HCT116 (cell line): ENCODE measurements at regions not wholly inside any gene's neighbourhood (a gene's known extent, or its start where the extent isn't known, plus 50 kb on each side); places are given as distances from the start of the nearest gene placed in this dataset.

Experiments used
- ATAC-seq: fragments of 200-7000 bp; cut with Tn5 transposase; 2 replicates; pipeline ENCODE4 v1.9.1; 2020; ENCODE audit warnings: mild to moderate bottlenecking, moderate library complexity
- BruUV-seq: library from RNA; stranded (reverse); fragments of 400-500 nt; replicated peaks from 2 replicates; lab custom pipeline; 2021; lab: Mats Ljungman, UMichigan
- CTCF ChIA-PET: fragments of 300-600 bp; sonication (Branson Sonifier 250); formaldehyde crosslinking; loops from one replicate; lab custom pipeline; 2021; ENCODE audit warnings: antibody characterized with exemption; lab: Charles Lee
- POLR2A ChIA-PET: fragments of 300-600, 350-600 bp; sonication (Branson Sonifier 250); formaldehyde crosslinking; loops from one replicate; lab custom pipeline; 2021; ENCODE audit warnings: antibody characterized with exemption; lab: Charles Lee
- RAD21 ChIA-PET, 2 experiments: fragments of 300-600 bp; sonication (Branson Sonifier 250); formaldehyde crosslinking; loops; one replicate each; lab custom pipeline; 2023; ENCODE audit warnings: low total read pairs in 2 of 2; ENCODE audit not compliant: uncharacterized antibody in 2 of 2, unreplicated experiment in 2 of 2, low non-redundant PET in 1 of 2; lab: Charles Lee
- DNase-seq: peaks from one replicate; pipeline ENCODE4 v3.0.0-alpha.2; 2010; ENCODE audit warnings: low read depth, low spot score
- H2AFZ ChIP-seq: fragments of 200-600 bp; shearing (Covaris generic), sonication (generic); 2 replicates; pipeline ENCODE4 v1.6.1; 2017; ENCODE audit warnings: low read depth, mixed run types, mixed read lengths, antibody characterized with exemption, low read length; ENCODE audit not compliant: poor library complexity, severe bottlenecking
- H3K27ac ChIP-seq: 2 replicates; pipeline ENCODE4 v1.5.1; 2012; ENCODE audit warnings: low read depth, low read length
- H3K27me3 ChIP-seq: fragments of 200-600 bp; sonication (generic); 2 replicates; pipeline ENCODE4 v1.6.1; 2016; ENCODE audit warnings: mixed run types, low read length, mixed read lengths; ENCODE audit not compliant: insufficient read depth
- H3K36me3 ChIP-seq, 2 experiments: fragments of 200-500 bp in 1 of 2; fragments of 200-600 bp in 1 of 2; sonication (Bioruptor generic) in 1 of 2; sonication (generic) in 1 of 2; 2 replicates each; pipeline versions ENCODE4 v1.5.1 to v1.6.1; 2014 to 2016; ENCODE audit warnings: low read length in 2 of 2, inconsistent platforms in 1 of 2, mixed read lengths in 1 of 2, mixed run types in 1 of 2; ENCODE audit not compliant: insufficient read depth in 2 of 2, control insufficient read depth in 1 of 2
- H3K4me1 ChIP-seq, 2 experiments: fragments of 200-600 bp in 1 of 2; sonication (generic) in 1 of 2; 2 replicates each; pipeline versions ENCODE4 v1.5.1 to v1.6.1; 2012 to 2017; ENCODE audit warnings: low read length in 2 of 2, inconsistent platforms in 1 of 2, mild to moderate bottlenecking in 1 of 2, mixed read lengths in 1 of 2, mixed run types in 1 of 2, moderate library complexity in 1 of 2; ENCODE audit not compliant: insufficient read depth in 2 of 2, control insufficient read depth in 1 of 2
- H3K4me2 ChIP-seq: fragments of 200-600 bp; sonication (generic); 2 replicates; pipeline ENCODE4 v1.6.1; 2017; ENCODE audit warnings: mixed run types, low read length, mixed read lengths
- H3K4me3 ChIP-seq, 2 experiments: fragments of 200-600 bp in 1 of 2; sonication (generic) in 1 of 2; replicated peaks in 1 of 2; 2 replicates each; pipeline ENCODE4 v1.5.1; 2011 to 2016; ENCODE audit warnings: low read length in 2 of 2, control low read depth in 1 of 2, low read depth in 1 of 2, mild to moderate bottlenecking in 1 of 2, mixed read lengths in 1 of 2, mixed run types in 1 of 2
- H3K79me2 ChIP-seq: fragments of 200-600 bp; sonication (generic); 2 replicates; pipeline ENCODE4 v1.6.1; 2017; ENCODE audit warnings: mild to moderate bottlenecking, mixed run types, low read length, moderate library complexity, mixed read lengths; ENCODE audit not compliant: insufficient read depth
- H3K9ac ChIP-seq: fragments of 200-600 bp; sonication (generic); 2 replicates; pipeline ENCODE4 v1.6.1; 2016; ENCODE audit warnings: low read length, mixed read lengths
- H3K9me2 ChIP-seq: fragments of 200-600 bp; sonication (generic), shearing (Covaris generic); 2 replicates; pipeline ENCODE4 v1.6.1; 2017; ENCODE audit warnings: mixed run types, mild to moderate bottlenecking, moderate library complexity; ENCODE audit not compliant: insufficient read depth
- H3K9me3 ChIP-seq, 2 experiments: fragments of 200-500 bp in 1 of 2; fragments of 200-600 bp in 1 of 2; sonication (Bioruptor generic) in 1 of 2; sonication (generic) in 1 of 2; 2 replicates each; pipeline ENCODE4 v1.6.1; 2014 to 2017; ENCODE audit warnings: low read length in 2 of 2, mixed read lengths in 2 of 2, inconsistent platforms in 1 of 2, low read depth in 1 of 2, mild to moderate bottlenecking in 1 of 2, mixed run types in 1 of 2, moderate library complexity in 1 of 2; ENCODE audit not compliant: control insufficient read depth in 1 of 2, insufficient read depth in 1 of 2
- H4K20me1 ChIP-seq: fragments of 200-600 bp; sonication (generic), shearing (Covaris generic); 2 replicates; pipeline ENCODE4 v1.6.1; 2017; ENCODE audit warnings: mixed run types, mild to moderate bottlenecking, moderate library complexity; ENCODE audit not compliant: insufficient read depth
- CEBPB ChIP-seq: IDR thresholded peaks from 2 replicates; pipeline ENCODE4 v1.6.1; 2012; ENCODE audit warnings: low read depth
- EGR1 ChIP-seq: IDR thresholded peaks from 2 replicates; pipeline ENCODE4 v1.6.1; 2012; ENCODE audit warnings: low read depth
- ELF1 ChIP-seq: IDR thresholded peaks from 2 replicates; pipeline ENCODE4 v1.6.1; 2012; ENCODE audit warnings: low read depth, borderline replicate concordance
- EZH2 ChIP-seq: fragments of 200-600 bp; sonication (generic); IDR thresholded peaks from 2 replicates; pipeline ENCODE4 v1.6.1; 2017; ENCODE audit warnings: antibody characterized with exemption, mixed run types
- EZH2phosphoT487 ChIP-seq: fragments of 200-600 bp; IDR thresholded peaks from 2 replicates; pipeline ENCODE4 v1.6.1; 2018; ENCODE audit warnings: antibody characterized with exemption, borderline replicate concordance
- JUND ChIP-seq: IDR thresholded peaks from 2 replicates; pipeline ENCODE4 v1.6.1; 2012
- POLR2A ChIP-seq: IDR thresholded peaks from 2 replicates; pipeline ENCODE4 v1.7.0; 2011; ENCODE audit warnings: borderline replicate concordance; ENCODE audit not compliant: insufficient read depth, insufficient read length; ENCODE audit errors: extremely low read depth
- POLR2AphosphoS5 ChIP-seq: IDR thresholded peaks from 2 replicates; pipeline ENCODE4 v1.6.1; 2011; ENCODE audit warnings: mild to moderate bottlenecking, low read depth, low read length, moderate library complexity
- RAD21 ChIP-seq: IDR thresholded peaks from 2 replicates; pipeline ENCODE4 v1.6.1; 2012; ENCODE audit warnings: low read depth, mild to moderate bottlenecking
- TCF7L2 ChIP-seq: IDR thresholded peaks from 2 replicates; pipeline ENCODE4 v1.7.0; 2011; ENCODE audit warnings: borderline replicate concordance, inconsistent platforms; ENCODE audit not compliant: insufficient read depth, insufficient read length; ENCODE audit errors: extremely low read depth
- ZFX ChIP-seq: fragments of 450-650 bp; IDR thresholded peaks from 2 replicates; pipeline ENCODE4 v1.6.1; 2017
- ZNF274 ChIP-seq: fragments of 200-500 bp; sonication (Bioruptor generic); IDR thresholded peaks from 2 replicates; pipeline ENCODE4 v1.6.1; 2014; ENCODE audit warnings: mild to moderate bottlenecking, low read depth, low read length, inconsistent platforms
- intact Hi-C: fragments of 100-400 bp; cut with micrococcal nuclease; formaldehyde crosslinking; loops from 2 replicates; pipeline ENCODE4 v1.10.0; 2022
- TF ChIP-seq, protein P1 (sequence below): IDR thresholded peaks from 2 replicates; pipeline ENCODE4 v1.6.1; 2012
- TF ChIP-seq, protein P2 (sequence below): IDR thresholded peaks from 2 replicates; pipeline ENCODE4 v1.6.1; 2012; ENCODE audit warnings: low read depth

DNA sequence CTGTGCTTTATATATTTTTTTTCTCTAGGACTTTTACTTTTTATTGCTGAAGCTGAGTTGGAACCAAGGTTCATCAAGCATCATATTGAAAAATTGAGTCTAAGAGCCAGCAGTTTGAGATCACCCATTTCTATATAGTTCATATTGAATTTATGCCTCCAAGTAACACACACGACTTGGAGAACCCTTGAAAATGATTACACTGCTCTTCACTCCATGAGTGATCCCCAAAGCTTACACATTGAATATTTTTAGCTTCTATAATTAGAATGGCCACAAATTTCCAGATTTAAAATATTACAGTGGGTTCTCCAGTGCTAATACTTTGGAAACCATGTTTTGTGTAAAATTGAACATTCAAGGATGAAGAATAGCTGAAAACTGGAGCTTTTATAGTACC lies 144.4 kb upstream of the SLC4A4 start:
- no peaks in the 10 kb centered on the region for H3K79me2 ChIP-seq
- H3K4me3 ChIP-seq, result no peak overlapping the region
- intact Hi-C loops, result no loop called here
- RAD21 ChIA-PET, result no interaction called here
- CTCF ChIA-PET, result no interaction called here
- DNase-seq (no peak), ATAC-seq (no peak)
- no TSS peak for BruUV-seq
- no peak overlapping the region for H3K4me2 ChIP-seq
- 0 out of 2 replicates have a peak, but pooled peaks cover 4% of the 10 kb centered on the region for H3K27me3 ChIP-seq
- no peaks in the 10 kb centered on the region for H3K36me3 ChIP-seq
- no peak overlapping the region for H3K9ac ChIP-seq
- no peaks in the 10 kb centered on the region for H3K9me3 ChIP-seq
- no peak overlapping the region for H2AFZ ChIP-seq
- TF ChIP-seq ELF1 (no peak), POLR2A (no peak), ZNF274 (no peak), CEBPB (no peak), EZH2phosphoT487 (no peak), TCF7L2 (no peak), RAD21 (no peak), POLR2AphosphoS5 (no peak), EGR1 (no peak), ZFX (no peak), JUND (no peak), EZH2 (no peak)
- TF ChIP-seq, protein P1, sequence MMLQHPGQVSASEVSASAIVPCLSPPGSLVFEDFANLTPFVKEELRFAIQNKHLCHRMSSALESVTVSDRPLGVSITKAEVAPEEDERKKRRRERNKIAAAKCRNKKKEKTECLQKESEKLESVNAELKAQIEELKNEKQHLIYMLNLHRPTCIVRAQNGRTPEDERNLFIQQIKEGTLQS, result no peak
- TF ChIP-seq, protein P2, sequence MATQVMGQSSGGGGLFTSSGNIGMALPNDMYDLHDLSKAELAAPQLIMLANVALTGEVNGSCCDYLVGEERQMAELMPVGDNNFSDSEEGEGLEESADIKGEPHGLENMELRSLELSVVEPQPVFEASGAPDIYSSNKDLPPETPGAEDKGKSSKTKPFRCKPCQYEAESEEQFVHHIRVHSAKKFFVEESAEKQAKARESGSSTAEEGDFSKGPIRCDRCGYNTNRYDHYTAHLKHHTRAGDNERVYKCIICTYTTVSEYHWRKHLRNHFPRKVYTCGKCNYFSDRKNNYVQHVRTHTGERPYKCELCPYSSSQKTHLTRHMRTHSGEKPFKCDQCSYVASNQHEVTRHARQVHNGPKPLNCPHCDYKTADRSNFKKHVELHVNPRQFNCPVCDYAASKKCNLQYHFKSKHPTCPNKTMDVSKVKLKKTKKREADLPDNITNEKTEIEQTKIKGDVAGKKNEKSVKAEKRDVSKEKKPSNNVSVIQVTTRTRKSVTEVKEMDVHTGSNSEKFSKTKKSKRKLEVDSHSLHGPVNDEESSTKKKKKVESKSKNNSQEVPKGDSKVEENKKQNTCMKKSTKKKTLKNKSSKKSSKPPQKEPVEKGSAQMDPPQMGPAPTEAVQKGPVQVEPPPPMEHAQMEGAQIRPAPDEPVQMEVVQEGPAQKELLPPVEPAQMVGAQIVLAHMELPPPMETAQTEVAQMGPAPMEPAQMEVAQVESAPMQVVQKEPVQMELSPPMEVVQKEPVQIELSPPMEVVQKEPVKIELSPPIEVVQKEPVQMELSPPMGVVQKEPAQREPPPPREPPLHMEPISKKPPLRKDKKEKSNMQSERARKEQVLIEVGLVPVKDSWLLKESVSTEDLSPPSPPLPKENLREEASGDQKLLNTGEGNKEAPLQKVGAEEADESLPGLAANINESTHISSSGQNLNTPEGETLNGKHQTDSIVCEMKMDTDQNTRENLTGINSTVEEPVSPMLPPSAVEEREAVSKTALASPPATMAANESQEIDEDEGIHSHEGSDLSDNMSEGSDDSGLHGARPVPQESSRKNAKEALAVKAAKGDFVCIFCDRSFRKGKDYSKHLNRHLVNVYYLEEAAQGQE, result no peak
- TF ChIP-seq, all 23 proteins: peak for 0
- POLR2A ChIA-PET, result no interaction called here
- Histone ChIP-seq H3K27ac (no peak overlapping the region), H3K9me2 (no peaks in the 10 kb centered on the region), H4K20me1 (no peaks in the 10 kb centered on the region), H3K4me1 (no peaks in the 10 kb centered on the region)
